ENCODE measurements at regions not wholly inside any gene's neighbourhood (a gene's known extent, or its start where the extent isn't known, plus 50 kb on each side); places are given as distances from the start of the nearest gene placed in this dataset.
"Not testable (repeated sequence)": the region's sequence is repeated elsewhere in the genome, so short reads cannot be mapped to it uniquely, and the experiment has no call there.

- DNase-seq (ENCODE audit: low read depth in 2 of 2) = no peak
Measured at GRCh38 chr13:90933097-90933826, 414.2 kb upstream of the MIR17HG start.

- no peak for DNase-seq (ENCODE audit: low read depth in 2 of 2)
Measured at GRCh38 chr13:90934741-90935140, 412.7 kb upstream of the MIR17HG start.

GRCh38 chr13:90938848-90939247 lies 408.6 kb upstream of the MIR17HG start:
- no peak for DNase-seq (ENCODE audit: low read depth in 2 of 2)

DNA sequence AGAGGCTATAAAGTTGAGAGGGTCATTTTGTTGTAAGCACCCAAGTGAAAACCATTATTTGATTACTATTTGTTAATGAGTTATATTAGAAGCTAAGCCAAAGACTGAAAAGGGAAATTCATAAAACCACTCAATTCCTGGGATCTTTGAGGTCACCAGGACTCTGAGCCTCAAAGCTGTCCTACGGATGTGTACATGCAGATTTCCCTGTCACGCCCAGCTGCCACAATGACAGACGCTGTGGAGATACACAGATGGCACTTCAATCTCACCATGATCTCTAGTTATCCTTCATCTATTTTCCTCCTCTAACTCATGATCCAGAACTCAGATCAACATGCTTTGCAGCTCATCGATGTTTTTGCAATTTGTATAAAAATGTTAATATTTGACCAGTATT lies 403.5 kb upstream of the MIR17HG start:
- DNase-seq (ENCODE audit: low read depth in 2 of 2) = no peak

DNA sequence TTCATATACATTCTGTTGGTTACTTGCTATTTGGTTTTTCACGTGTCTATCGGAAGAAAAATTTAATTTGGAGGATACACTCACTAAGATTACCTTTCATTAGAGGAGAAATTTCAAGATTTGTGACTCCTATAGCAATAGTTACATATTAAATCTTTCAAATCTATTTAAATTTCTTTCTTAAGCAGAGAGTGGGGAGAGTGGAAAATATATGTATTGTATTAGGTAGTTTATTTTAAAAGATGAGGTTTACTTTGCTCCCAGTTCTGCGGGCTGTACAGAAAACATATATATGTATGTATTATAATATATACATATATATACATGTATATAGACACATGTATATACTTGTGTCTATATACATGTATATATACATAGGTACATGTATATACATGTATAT lies 402.3 kb upstream of the MIR17HG start:
- DNase-seq (ENCODE audit: low read depth in 2 of 2) = not testable (repeated sequence)

GRCh38 chr13:90946125-90946524 lies 401.4 kb upstream of the MIR17HG start:
- DNase-seq (ENCODE audit: low read depth in 2 of 2) = not testable (repeated sequence)

DNA sequence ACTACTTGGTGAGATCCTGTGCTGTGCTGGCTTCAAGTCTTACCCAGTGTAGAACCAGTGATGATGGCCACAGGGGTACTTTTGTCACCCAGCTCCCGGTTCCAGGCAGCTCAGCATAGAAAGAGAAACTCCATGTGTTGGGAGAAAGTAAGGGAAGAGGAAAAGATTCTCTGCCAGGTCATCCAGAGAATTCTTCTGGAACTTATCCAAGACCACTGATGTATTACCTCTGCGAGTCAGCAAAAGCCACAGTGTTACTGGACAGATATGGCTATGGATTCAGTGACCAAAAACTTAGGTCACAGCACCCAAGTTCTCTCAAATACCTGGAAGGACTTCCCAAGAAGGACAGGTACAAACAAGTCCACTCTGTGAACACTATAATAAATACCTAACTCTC lies 399.5 kb upstream of the MIR17HG start:
- DNase-seq (ENCODE audit: low read depth in 2 of 2) = no peak

GRCh38 chr13:90950160-90950559 lies 397.3 kb upstream of the MIR17HG start:
- DNase-seq (ENCODE audit: low read depth in 2 of 2) = no peak

DNA sequence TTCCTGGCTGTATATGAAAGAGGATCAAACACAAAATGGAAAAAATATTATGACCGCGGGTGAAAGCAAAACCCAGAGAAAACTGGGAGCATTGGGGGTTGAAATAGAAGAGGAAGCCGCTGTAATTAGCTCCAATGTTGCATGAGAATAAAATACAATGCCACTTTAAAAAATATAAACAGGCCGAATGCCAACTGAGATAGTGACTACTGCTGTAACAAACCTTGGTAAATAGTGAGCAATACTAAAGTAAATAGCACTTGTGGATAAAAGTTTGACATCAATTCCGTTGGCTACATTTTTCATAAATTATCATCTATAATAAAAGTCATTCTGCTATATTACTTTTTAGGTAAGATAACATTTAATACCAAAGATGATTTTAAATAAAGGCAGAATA lies 395.8 kb upstream of the MIR17HG start:
- no peak for DNase-seq (ENCODE audit: low read depth in 2 of 2)

- DNase-seq (ENCODE audit: low read depth in 2 of 2) = no peak
Measured at GRCh38 chr13:90952326-90952725, 395.2 kb upstream of the MIR17HG start.

GRCh38 chr13:90954605-90955195 lies 392.8 kb upstream of the MIR17HG start:
- no peak for DNase-seq (ENCODE audit: low read depth in 2 of 2)

- no peak for DNase-seq (ENCODE audit: low read depth in 2 of 2)
Measured at GRCh38 chr13:90956031-90956430, 391.5 kb upstream of the MIR17HG start.

DNA sequence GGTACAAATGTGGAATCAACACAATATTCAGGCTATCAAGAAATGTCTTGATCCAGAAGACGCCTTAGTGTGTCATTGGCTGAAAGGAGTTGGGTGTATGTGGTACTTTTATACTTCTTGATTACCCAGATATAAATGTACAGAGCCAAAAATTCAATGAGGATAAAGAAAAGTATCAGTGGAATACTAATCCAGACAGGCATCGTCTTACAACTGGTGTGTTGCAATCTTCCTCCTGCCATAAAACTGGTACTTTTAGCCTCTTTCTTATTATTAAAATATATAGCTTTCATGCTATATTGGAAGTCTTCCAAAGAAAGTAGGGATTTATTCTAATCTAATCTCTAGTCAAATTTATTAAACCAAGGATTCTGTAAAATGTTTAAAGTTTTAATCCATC lies 388.6 kb upstream of the MIR17HG start:
- DNase-seq (ENCODE audit: low read depth in 2 of 2) = no peak

DNA sequence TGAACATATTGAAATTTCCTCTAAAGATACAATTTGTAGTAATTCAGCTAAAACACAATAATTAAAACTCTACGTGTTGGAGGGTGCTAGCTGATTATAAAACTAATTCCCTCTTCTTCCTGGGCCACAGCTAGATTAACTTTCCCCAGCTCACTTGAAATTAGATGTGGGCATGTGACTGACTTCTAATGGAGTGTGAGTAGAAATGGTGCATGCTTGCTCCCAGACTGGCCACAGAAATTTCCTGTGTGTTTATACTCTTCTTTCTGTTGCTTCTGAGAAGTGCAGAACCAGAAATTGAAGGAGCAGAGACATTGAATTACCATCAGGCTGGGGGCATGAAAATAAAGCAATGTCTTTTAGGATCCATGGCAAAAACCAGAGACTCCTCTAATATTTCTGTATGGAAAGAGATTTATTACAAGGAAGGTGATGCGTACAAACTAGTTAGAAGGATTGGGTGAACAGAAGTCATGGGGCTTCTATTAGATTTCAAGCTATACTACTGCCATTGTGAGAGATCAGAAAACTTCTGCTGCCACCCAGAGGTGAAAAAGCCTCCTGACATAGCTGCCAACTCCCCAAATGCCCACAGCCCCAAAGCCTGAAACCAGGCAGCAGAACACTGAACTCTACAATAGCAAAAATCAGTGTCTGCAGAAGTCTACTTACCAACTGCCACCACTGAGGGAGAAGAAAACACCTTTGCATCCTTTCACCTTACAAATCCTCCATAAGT lies 379.2 kb upstream of the MIR17HG start:
- DNase-seq (ENCODE audit: low read depth in 2 of 2) = no peak

DNA sequence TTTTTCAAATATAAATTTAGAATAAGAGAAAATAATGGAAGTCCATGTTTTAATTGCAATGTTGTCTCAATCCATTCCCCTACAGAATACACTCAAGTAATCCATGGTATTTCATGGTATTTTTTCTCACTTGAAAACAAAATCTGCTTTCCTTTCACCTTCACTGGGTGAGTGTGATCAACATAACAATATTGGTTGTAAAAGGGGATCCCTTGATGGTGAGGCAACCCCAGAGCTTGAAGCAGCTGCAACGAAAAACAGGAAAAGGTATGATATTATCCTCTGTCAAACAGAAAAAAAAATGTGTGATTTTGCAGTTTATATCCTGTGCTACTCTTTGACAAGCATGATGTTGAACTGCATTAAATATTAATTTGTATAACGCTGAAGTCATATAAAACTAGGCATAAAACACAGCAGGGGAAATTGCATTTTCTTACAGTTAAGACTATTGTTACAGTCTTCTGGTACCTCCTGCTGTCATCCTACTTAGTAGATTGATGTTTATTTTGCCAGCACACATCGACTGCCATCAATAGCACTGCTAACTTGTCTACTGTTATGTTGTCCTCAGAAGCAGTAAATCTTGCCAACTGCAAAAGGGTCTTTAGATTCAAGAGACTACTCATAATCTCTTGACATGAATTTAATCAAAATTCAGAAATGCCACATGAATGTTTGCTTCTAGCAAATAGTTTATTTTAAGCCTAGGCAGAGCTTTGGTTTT lies 373.1 kb upstream of the MIR17HG start:
- DNase-seq (ENCODE audit: low read depth in 2 of 2) = no peak

DNA sequence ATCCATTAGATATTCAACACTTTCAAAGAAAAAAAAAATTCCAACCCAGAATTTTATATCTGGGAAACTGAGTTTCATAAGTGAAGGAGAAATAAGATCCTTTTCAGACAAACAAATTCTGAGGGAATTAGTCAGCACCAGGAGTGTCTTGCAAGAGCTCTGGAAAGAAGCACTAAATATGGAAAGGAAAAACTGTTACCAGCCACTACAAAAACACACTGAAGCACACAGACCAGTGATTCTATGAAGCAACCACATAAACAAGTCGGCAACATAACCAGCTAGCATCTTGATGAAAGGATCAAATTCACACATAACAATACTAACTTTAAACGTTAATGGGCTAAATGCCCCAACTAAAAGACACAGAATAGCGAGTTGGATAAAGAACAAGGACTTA lies 368.4 kb upstream of the MIR17HG start:
- no peak for DNase-seq (ENCODE audit: low read depth in 2 of 2)

DNA sequence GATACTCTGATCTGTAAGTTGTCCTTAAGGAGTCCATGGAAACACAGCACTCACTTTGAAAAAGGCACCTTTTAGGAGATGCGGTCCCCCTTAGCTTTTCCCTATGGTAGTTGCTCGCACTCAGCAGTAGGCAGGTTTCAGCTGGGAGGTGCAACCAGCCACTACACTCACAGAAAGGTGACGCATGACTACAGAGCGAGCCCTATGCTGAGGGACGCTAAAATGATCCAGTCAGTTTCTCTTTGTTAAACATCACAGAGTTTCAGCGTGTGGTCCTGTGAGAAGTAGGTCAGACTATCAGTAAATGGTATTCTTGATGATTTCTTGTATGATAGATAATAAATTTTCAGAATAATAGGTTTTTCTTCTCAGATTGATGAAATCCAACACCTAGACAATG lies 362.7 kb upstream of the MIR17HG start:
- DNase-seq (ENCODE audit: low read depth in 2 of 2) = no peak

DNA sequence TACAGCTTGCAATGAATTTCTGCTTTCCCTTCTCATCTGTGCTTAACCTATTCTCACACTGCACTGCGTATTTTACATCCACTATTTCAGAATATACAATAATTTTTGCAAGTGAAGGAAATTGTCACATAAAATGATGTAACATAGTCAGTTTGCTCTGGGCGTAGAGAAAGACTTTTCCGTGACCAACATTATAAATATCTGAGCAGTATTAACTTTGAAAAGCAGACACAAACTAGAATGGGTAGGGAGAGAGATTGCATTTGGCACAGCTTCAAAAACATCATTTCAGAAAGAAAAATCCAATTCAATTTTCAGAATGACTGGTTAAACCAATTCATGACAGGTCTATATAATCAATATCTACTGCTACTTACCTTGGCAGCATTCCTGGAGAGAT lies 352.5 kb upstream of the MIR17HG start:
- DNase-seq (ENCODE audit: low read depth in 2 of 2) = no peak

DNA sequence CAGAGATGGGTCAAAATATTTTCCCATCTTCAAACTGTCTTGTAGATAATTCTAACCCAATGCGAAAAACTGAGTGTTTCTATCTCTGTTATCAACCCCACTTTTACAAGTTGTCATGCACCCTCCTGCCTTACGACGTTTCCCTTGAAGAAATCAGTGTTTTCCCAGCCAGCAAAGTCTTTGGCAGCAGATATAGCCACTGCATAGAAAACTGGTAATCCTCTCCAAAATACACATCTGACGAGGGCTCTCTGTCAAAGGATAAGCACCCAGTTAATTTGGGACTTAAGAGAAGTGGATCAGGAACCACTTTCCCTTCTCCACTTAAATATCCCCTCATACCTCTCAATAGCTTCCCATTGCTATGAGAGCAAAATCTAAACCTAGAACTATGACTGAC lies 351.9 kb upstream of the MIR17HG start:
- DNase-seq (ENCODE audit: low read depth in 2 of 2) = no peak

- DNase-seq (ENCODE audit: low read depth in 2 of 2) = no peak
Measured at GRCh38 chr13:90997951-90998350, 349.5 kb upstream of the MIR17HG start.

GRCh38 chr13:90999401-90999800 lies 348.1 kb upstream of the MIR17HG start:
- DNase-seq (ENCODE audit: low read depth in 2 of 2) = no peak

- DNase-seq (ENCODE audit: low read depth in 2 of 2) = no peak
Measured at GRCh38 chr13:91001371-91001770, 346.1 kb upstream of the MIR17HG start.
